GM18511 (cell line): ENCODE measurements at regions not wholly inside any gene's neighbourhood (a gene's known extent, or its start where the extent isn't known, plus 50 kb on each side); places are given as distances from the start of the nearest gene placed in this dataset.

Experiments
- ATAC-seq: cut with Tn5 transposase; IDR thresholded peaks from one replicate; pipeline ENCODE4 v1.9.1; 2021; ENCODE audit warnings: mild to moderate bottlenecking, moderate library complexity; ENCODE audit not compliant: unreplicated experiment

- no peak for ATAC-seq
Measured at GRCh38 chr2:12299431-12299830, 417.3 kb upstream of the TRIB2 start.

- no peak for ATAC-seq
Measured at GRCh38 chr2:12300019-12300602, 416.6 kb upstream of the TRIB2 start.

GRCh38 chr2:12300927-12301326, 415.8 kb upstream of the TRIB2 start:
- ATAC-seq: no peak

- no peak for ATAC-seq
Measured at GRCh38 chr2:12302140-12302539, 414.6 kb upstream of the TRIB2 start.

GRCh38 chr2:12302691-12303090, 414.0 kb upstream of the TRIB2 start:
- no peak for ATAC-seq

- ATAC-seq: no peak
Measured at GRCh38 chr2:12303181-12304030, 413.3 kb upstream of the TRIB2 start.

GRCh38 chr2:12304564-12305171, 412.1 kb upstream of the TRIB2 start:
- no peak for ATAC-seq

GRCh38 chr2:12305931-12306330, 410.8 kb upstream of the TRIB2 start:
- no peak for ATAC-seq

- ATAC-seq: no peak
Measured at GRCh38 chr2:12310399-12310798, 406.3 kb upstream of the TRIB2 start.

GRCh38 chr2:12313445-12314126, 403.1 kb upstream of the TRIB2 start:
- no peak for ATAC-seq

- ATAC-seq: no peak
Measured at GRCh38 chr2:12314127-12314760, 402.5 kb upstream of the TRIB2 start.

GRCh38 chr2:12315224-12315623, 401.5 kb upstream of the TRIB2 start:
- ATAC-seq: no peak

- ATAC-seq: no peak
Measured at GRCh38 chr2:12316476-12316875, 400.3 kb upstream of the TRIB2 start.

- ATAC-seq: no peak
Measured at GRCh38 chr2:12317286-12317685, 399.4 kb upstream of the TRIB2 start.

GRCh38 chr2:12317814-12318426, 398.8 kb upstream of the TRIB2 start:
- no peak for ATAC-seq

- ATAC-seq: no peak
Measured at GRCh38 chr2:12318427-12319057, 398.2 kb upstream of the TRIB2 start.

- no peak for ATAC-seq
Measured at GRCh38 chr2:12320027-12320734, 396.6 kb upstream of the TRIB2 start.

- ATAC-seq: no peak
Measured at GRCh38 chr2:12320991-12321641, 395.6 kb upstream of the TRIB2 start.

- ATAC-seq: no peak
Measured at GRCh38 chr2:12321886-12322285, 394.9 kb upstream of the TRIB2 start.
